Astrocyte of the spinal cord (primary cell): ENCODE measurements at regions not wholly inside any gene's neighbourhood (a gene's known extent, or its start where the extent isn't known, plus 50 kb on each side); places are given as distances from the start of the nearest gene placed in this dataset.

Experiments used
- DNase-seq: peaks from one replicate; pipeline ENCODE4 v3.0.0; 2011; ENCODE audit warnings: low read depth, low spot score
- H3K4me3 ChIP-seq: 2 replicates; pipeline ENCODE4 v1.5.1; 2011; ENCODE audit warnings: low read depth, mild to moderate bottlenecking, low read length, moderate library complexity
- in situ Hi-C: cut with HindIII; loops from 2 replicates; pipeline ENCODE4 v1.10.0; 2017; ENCODE audit warnings: low sequenced_read_pairs
- TF ChIP-seq, protein P1 (sequence below): IDR thresholded peaks from 2 replicates; pipeline ENCODE4 v1.5.1; 2012; ENCODE audit warnings: low read depth, mild to moderate bottlenecking, low read length, inconsistent platforms

DNA sequence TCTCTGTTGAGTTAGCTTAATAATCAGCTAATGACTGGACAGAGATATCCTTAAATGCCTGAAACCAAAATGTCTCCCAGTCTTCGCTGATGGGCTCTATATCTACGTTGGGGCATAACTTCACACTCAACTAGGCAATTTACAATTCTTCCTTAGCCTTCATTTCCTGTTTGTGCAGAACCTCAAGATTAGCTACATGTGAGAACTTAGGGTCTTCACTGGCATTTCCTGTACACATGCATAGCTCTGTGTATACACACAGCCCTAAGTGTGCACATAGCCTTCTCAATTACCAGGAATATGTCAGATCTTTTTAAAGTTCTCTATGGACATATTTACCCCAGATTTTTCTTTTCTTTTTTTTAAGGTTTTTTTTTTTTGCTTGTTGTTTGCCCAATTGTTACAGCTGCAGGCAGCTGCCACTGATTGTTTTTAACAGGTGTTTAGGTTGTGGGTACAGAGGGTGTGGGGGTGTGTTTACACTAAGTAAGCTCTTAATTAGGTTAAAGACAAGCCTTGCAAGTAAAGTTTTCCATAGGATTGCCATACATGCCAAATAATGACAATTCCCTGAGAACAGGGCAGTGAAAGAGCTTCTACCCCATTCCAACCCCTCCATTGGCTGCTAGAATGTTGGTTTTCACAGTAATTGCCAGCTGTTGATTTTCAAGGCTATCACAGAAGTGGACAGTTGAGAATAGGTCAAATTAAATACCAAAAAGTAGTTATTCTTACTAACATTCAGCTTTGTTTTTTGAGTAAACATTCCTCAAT lies 441.0 kb downstream of the TLE4 start:
- TF ChIP-seq, protein P1, sequence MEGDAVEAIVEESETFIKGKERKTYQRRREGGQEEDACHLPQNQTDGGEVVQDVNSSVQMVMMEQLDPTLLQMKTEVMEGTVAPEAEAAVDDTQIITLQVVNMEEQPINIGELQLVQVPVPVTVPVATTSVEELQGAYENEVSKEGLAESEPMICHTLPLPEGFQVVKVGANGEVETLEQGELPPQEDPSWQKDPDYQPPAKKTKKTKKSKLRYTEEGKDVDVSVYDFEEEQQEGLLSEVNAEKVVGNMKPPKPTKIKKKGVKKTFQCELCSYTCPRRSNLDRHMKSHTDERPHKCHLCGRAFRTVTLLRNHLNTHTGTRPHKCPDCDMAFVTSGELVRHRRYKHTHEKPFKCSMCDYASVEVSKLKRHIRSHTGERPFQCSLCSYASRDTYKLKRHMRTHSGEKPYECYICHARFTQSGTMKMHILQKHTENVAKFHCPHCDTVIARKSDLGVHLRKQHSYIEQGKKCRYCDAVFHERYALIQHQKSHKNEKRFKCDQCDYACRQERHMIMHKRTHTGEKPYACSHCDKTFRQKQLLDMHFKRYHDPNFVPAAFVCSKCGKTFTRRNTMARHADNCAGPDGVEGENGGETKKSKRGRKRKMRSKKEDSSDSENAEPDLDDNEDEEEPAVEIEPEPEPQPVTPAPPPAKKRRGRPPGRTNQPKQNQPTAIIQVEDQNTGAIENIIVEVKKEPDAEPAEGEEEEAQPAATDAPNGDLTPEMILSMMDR: no peak
- H3K4me3 ChIP-seq: no peak overlapping the region
- in situ Hi-C loops: no loop called here
- no peak for DNase-seq

DNA sequence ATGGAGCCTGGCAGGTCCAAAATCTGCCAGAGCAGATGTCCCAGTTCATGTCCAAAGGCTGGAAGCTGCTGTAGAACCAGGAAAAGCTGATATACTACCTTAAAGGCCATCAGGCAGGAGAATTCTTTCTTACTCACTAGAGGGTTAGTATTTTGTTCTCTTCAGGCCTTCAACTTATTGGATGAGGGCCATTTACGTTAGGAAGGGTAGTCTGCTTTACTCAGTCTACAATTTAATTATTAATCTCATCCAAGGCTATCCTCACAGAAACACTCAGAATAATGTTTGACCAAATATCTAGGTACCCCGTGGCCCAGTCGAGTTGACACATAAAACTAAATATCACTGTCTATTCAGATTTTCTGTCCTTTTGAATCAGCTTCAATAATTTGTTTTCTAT lies 437.4 kb downstream of the TLE4 start:
- DNase-seq: no peak
- in situ Hi-C loops: no loop called here
- TF ChIP-seq, protein P1: no peak
- no peak overlapping the region for H3K4me3 ChIP-seq

DNA sequence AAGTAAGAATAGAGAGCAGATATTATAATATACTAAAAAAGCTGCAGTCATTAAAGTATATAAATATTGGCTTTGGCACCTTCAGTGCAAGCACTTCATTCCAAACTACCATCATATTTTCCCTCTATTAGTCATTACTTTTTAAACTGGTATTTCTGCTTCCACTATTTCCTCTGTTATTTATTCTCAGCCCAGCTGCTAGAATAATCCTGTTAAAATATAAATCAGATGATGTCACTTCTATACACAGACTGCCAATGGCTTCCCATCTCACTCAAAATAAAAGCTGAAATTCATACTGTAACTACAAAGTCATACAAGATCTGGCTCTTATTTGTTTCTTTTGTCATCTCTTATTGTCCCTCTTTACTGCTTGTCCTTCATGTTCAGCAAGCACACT lies 432.9 kb downstream of the TLE4 start:
- peak; percentile 23 for DNase-seq
- no peak overlapping the region for H3K4me3 ChIP-seq
- in situ Hi-C loops: no loop called here
- TF ChIP-seq, protein P1: no peak

DNA sequence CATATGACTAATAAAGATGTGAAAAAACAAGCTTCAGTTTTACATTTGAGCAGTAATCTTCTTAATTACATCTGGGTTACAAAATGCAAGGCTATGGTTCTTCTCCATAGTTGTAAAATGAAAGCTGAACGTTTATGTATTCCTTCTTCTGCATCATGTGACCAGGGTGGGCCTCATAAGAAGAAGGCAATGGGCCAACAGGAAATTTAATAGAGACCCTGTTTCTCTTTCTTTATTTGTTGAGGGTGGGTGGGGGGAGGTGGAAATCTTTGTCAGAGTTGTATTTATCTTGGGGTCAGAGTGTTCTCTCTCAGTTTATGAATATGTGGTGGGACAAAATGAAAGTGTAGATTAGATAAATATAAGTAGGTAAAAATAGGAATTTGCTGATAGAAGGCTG lies 418.8 kb downstream of the TLE4 start:
- TF ChIP-seq, protein P1: no peak
- H3K4me3 ChIP-seq: no peak overlapping the region
- in situ Hi-C loops: no loop called here
- DNase-seq: no peak

DNA sequence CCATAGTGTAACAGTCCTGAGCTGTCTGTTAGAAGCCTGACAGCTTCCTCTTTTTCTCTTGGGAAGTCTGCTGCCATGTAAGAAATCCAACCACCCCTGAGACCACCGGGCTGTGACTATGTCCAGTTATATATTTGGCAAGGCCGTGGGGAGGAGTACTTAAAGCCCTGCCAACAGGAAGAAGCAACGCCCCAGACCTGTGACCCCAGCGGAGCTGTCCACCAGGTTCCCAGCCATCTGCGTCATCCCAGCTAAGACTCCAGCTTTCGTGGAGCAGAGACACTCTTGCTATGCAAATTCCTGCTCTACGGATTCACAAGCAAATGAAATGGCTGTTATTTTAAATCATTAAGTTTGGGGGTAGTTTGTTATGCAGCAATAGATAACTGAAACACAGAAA lies 417.3 kb downstream of the TLE4 start:
- DNase-seq: no peak
- in situ Hi-C loops: no loop called here
- TF ChIP-seq, protein P1: no peak
- no peak overlapping the region for H3K4me3 ChIP-seq

DNA sequence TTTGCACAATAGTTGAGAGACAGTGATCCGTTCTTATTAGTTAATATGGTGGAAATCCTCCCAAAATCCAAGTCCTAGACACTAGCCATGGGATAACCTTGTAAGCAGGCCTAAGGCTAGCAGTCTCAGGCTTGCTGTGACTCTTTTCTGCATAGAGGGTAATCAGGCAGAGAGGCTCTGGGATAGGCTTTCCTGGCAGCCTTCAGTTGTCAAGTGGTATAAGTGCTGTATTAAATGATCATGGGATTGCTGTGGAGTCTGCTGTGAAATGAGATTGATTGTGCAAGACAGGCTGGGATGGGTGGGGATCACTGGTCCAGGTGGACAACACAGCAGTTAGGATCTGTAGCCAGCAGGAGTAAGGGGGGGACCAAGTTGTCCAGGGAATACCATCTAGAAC lies 416.4 kb downstream of the TLE4 start:
- TF ChIP-seq, protein P1: no peak
- DNase-seq: no peak
- in situ Hi-C loops: no loop called here
- H3K4me3 ChIP-seq: no peak overlapping the region
